ENCODE measurements at regions not wholly inside any gene's neighbourhood (a gene's known extent, or its start where the extent isn't known, plus 50 kb on each side); places are given as distances from the start of the nearest gene placed in this dataset.

- TF ChIP-seq CTCF (IDR thresholded peaks at IDR 0.05; ENCODE audit: extremely low read depth in 1 of 2, insufficient read depth in 1 of 2, low read depth in 1 of 2, low read length in 2 of 2) (no peak), FOS (IDR thresholded peaks at IDR 0.05; ENCODE audit: borderline replicate concordance, insufficient read depth, low read length) (no peak), POLR2A (IDR thresholded peaks at IDR 0.05; ENCODE audit: low read depth, low read length) (no peak), MAX (IDR thresholded peaks at IDR 0.05; ENCODE audit: insufficient read depth, insufficient read length) (no peak), POLR2AphosphoS5 (IDR thresholded peaks at IDR 0.05; ENCODE audit: insufficient read depth, low read depth, low read length) (no peak), EZH2 (IDR thresholded peaks at IDR 0.05; ENCODE audit: borderline replicate concordance, low read depth, low read length, severe bottlenecking) (no peak), JUN (IDR thresholded peaks at IDR 0.05; ENCODE audit: borderline replicate concordance, insufficient read depth, insufficient read length, low read depth) (no peak)
Observed at GRCh38 chr15:39022532-39023305, 458.1 kb upstream of the RASGRP1 start.

Data from endothelial cell of umbilical vein (primary cell).